MM.1S (cell line): ENCODE measurements at regions not wholly inside any gene's neighbourhood (a gene's known extent, or its start where the extent isn't known, plus 50 kb on each side); places are given as distances from the start of the nearest gene placed in this dataset.

ENCODE experiments used
- EZH2 ChIP-seq: fragments of 300-600 bp; sonication (generic); optimal IDR thresholded peaks from 2 replicates; pipeline ENCODE3; 2017; ENCODE audit warnings: low read depth, mild to moderate bottlenecking, antibody characterized with exemption, low read length, mixed read lengths
- TF ChIP-seq, protein P1 (sequence below): fragments of 300-600 bp; sonication (generic); IDR thresholded peaks from 2 replicates; pipeline ENCODE4 v1.5.1; 2016; ENCODE audit warnings: antibody characterized with exemption, low read length, mixed read lengths

DNA sequence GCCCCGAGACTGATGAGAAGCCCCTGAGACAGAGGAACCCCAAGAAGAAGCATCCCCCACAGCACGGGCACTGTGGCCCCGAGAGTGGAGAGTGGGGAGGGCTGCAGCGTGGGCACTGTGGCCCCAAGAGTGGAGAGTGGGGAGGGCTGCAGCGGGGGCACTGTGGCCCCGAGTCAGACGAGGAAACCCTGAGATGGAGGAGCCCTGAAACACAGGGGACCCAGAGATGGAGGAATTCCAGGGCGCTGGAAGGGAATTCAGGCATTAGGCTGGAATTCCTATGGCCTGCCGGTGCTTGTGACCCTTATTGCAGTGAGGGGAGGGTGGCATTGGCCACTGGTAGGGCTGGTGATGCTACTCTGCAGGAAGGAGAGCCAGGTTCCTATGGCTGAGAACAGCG is 168.6 kb upstream of the SHH start:
- TF ChIP-seq, protein P1, sequence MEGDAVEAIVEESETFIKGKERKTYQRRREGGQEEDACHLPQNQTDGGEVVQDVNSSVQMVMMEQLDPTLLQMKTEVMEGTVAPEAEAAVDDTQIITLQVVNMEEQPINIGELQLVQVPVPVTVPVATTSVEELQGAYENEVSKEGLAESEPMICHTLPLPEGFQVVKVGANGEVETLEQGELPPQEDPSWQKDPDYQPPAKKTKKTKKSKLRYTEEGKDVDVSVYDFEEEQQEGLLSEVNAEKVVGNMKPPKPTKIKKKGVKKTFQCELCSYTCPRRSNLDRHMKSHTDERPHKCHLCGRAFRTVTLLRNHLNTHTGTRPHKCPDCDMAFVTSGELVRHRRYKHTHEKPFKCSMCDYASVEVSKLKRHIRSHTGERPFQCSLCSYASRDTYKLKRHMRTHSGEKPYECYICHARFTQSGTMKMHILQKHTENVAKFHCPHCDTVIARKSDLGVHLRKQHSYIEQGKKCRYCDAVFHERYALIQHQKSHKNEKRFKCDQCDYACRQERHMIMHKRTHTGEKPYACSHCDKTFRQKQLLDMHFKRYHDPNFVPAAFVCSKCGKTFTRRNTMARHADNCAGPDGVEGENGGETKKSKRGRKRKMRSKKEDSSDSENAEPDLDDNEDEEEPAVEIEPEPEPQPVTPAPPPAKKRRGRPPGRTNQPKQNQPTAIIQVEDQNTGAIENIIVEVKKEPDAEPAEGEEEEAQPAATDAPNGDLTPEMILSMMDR = no peak
- no peak for TF ChIP-seq EZH2
